GM23248 (cell line): ENCODE measurements at regions not wholly inside any gene's neighbourhood (a gene's known extent, or its start where the extent isn't known, plus 50 kb on each side); places are given as distances from the start of the nearest gene placed in this dataset.

Experiments
- DNase-seq: peaks from one replicate; pipeline ENCODE4 v3.0.0-alpha.2; 2015
- H2AFZ ChIP-seq: fragments of 200-600 bp; sonication (generic); 2 replicates; pipeline ENCODE4 v1.6.1; 2016; ENCODE audit warnings: antibody characterized with exemption
- H3F3A ChIP-seq: fragments of 200-600 bp; sonication (generic); 2 replicates; pipeline ENCODE4 v1.6.1; 2016; ENCODE audit warnings: mild to moderate bottlenecking, antibody characterized with exemption, mixed run types; ENCODE audit not compliant: insufficient read depth
- H3K27ac ChIP-seq: fragments of 200-600 bp; sonication (generic); 2 replicates; pipeline ENCODE4 v1.5.1; 2016; ENCODE audit warnings: mild to moderate bottlenecking
- H3K27me3 ChIP-seq: fragments of 200-600 bp; sonication (generic); replicated peaks from 2 replicates; pipeline ENCODE4 v1.6.1; 2016; ENCODE audit warnings: mild to moderate bottlenecking; ENCODE audit not compliant: insufficient read depth
- H3K36me3 ChIP-seq: fragments of 200-600 bp; sonication (generic); 2 replicates; pipeline ENCODE4 v1.6.1; 2016; ENCODE audit warnings: low read depth, mild to moderate bottlenecking
- H3K4me1 ChIP-seq: fragments of 200-600 bp; sonication (generic); 2 replicates; pipeline ENCODE4 v1.6.1; 2016; ENCODE audit warnings: mild to moderate bottlenecking; ENCODE audit not compliant: insufficient read depth
- H3K4me2 ChIP-seq: fragments of 200-600 bp; sonication (generic); one replicate; pipeline ENCODE4 v1.6.1; 2016; ENCODE audit warnings: mild to moderate bottlenecking; ENCODE audit not compliant: unreplicated experiment
- H3K4me3 ChIP-seq: fragments of 200-600 bp; sonication (generic); 2 replicates; pipeline ENCODE4 v1.5.1; 2016; ENCODE audit warnings: mild to moderate bottlenecking
- H3K79me2 ChIP-seq: fragments of 200-600 bp; sonication (generic); 2 replicates; pipeline ENCODE4 v1.6.1; 2016; ENCODE audit warnings: mild to moderate bottlenecking; ENCODE audit not compliant: insufficient read depth
- H3K9ac ChIP-seq: fragments of 200-600 bp; sonication (generic); 2 replicates; pipeline ENCODE4 v1.6.1; 2016; ENCODE audit warnings: mild to moderate bottlenecking
- H3K9me2 ChIP-seq: fragments of 200-600 bp; sonication (generic); 2 replicates; pipeline ENCODE4 v1.6.1; 2016; ENCODE audit warnings: mixed run types, mild to moderate bottlenecking, moderate library complexity; ENCODE audit not compliant: insufficient read depth
- H3K9me3 ChIP-seq: fragments of 200-600 bp; sonication (generic); one replicate; pipeline ENCODE4 v1.6.1; 2017; ENCODE audit warnings: low read depth
- H4K20me1 ChIP-seq: fragments of 200-600 bp; sonication (generic); 2 replicates; pipeline ENCODE4 v1.6.0; 2016; ENCODE audit not compliant: insufficient read depth
- EZH2 ChIP-seq: fragments of 200-600 bp; sonication (generic); IDR thresholded peaks from 2 replicates; pipeline ENCODE4 v1.6.1; 2018; ENCODE audit warnings: antibody characterized with exemption, mild to moderate bottlenecking; ENCODE audit not compliant: insufficient read depth, poor library complexity, severe bottlenecking
- EZH2phosphoT487 ChIP-seq: fragments of 200-600 bp; sonication (generic); IDR thresholded peaks from 2 replicates; pipeline ENCODE4 v1.6.1; 2018; ENCODE audit warnings: antibody characterized with exemption, moderate library complexity, mild to moderate bottlenecking, low read depth; ENCODE audit not compliant: insufficient read depth
- WGBS, 2 experiments: methylation state at CpG; one replicate each; pipeline ENCODE4 v1.1.6; 2015 to 2017; ENCODE audit warnings: low lambda C conversion rate in 2 of 2, low coverage in 1 of 2; ENCODE audit errors: missing lambda C conversion rate in 2 of 2; 5-methylcytosine and 5-hydroxymethylcytosine counted together
- in situ Hi-C: fragments of 300-500 bp; cut with MboI; formaldehyde crosslinking; loops from 2 replicates; pipeline ENCODE4 v1.15.0; 2020

- DNase-seq: peak; percentile 24
- in situ Hi-C loops: no loop called here
- no peak overlapping the region for H3K4me3 ChIP-seq
- H3K79me2 ChIP-seq: no peaks in the 10 kb centered on the region
- 0 out of 2 replicates have a peak, but pooled peaks cover 10% of the 10 kb centered on the region for H3F3A ChIP-seq
- TF ChIP-seq EZH2phosphoT487 (no peak), EZH2 (no peak)
- no peaks in the 10 kb centered on the region for H4K20me1 ChIP-seq
- peaks cover 42% of the 10 kb centered on the region for H3K27me3 ChIP-seq
- H3K9ac ChIP-seq: no peak overlapping the region
- WGBS, 2 experiments: 10 to 12% methylated on average over 5 of the region's 5 CpGs
- no peaks in the 10 kb centered on the region for H3K36me3 ChIP-seq
- H3K27ac ChIP-seq: no peak overlapping the region
- H3K9me3 ChIP-seq: no peaks in the 10 kb centered on the region
- H3K9me2 ChIP-seq: no peaks in the 10 kb centered on the region
- H2AFZ ChIP-seq: no peak overlapping the region
- H3K4me1 ChIP-seq: no peaks in the 10 kb centered on the region
- no peak overlapping the region for H3K4me2 ChIP-seq
Observed at GRCh38 chr2:100703213-100703612, 116.7 kb upstream of the NPAS2 start.

- no peak overlapping the region for H3K9ac ChIP-seq
- no peaks in the 10 kb centered on the region for H3K9me2 ChIP-seq
- no peaks in the 10 kb centered on the region for H3K36me3 ChIP-seq
- 48 to 49% methylated on average over 3 of the region's 3 CpGs for WGBS, 2 experiments
- no peaks in the 10 kb centered on the region for H3K79me2 ChIP-seq
- TF ChIP-seq EZH2phosphoT487 (no peak), EZH2 (no peak)
- H2AFZ ChIP-seq: no peak overlapping the region
- no peaks in the 10 kb centered on the region for H3K9me3 ChIP-seq
- H3K4me2 ChIP-seq: no peak overlapping the region
- H3F3A ChIP-seq: 0 out of 2 replicates have a peak, but pooled peaks cover 10% of the 10 kb centered on the region
- H4K20me1 ChIP-seq: no peaks in the 10 kb centered on the region
- no peak for DNase-seq
- H3K27ac ChIP-seq: no peak overlapping the region
- no peak overlapping the region for H3K4me3 ChIP-seq
- no peaks in the 10 kb centered on the region for H3K4me1 ChIP-seq
- in situ Hi-C loops: no loop called here
- peaks cover 42% of the 10 kb centered on the region for H3K27me3 ChIP-seq
Observed at GRCh38 chr2:100703739-100704138, 116.2 kb upstream of the NPAS2 start.

GRCh38 chr2:100704156-100704555 lies 115.8 kb upstream of the NPAS2 start:
- Histone ChIP-seq H3K9me2 (no peaks in the 10 kb centered on the region), H3K36me3 (no peaks in the 10 kb centered on the region), H3K27me3 (peaks cover 42% of the 10 kb centered on the region), H2AFZ (no peak overlapping the region), H3K4me1 (no peaks in the 10 kb centered on the region), H3K9me3 (no peaks in the 10 kb centered on the region), H3K27ac (no peak overlapping the region), H3K4me2 (no peak overlapping the region), H3K4me3 (no peak overlapping the region), H3F3A (0 out of 2 replicates have a peak, but pooled peaks cover 10% of the 10 kb centered on the region), H3K9ac (no peak overlapping the region), H4K20me1 (no peaks in the 10 kb centered on the region), H3K79me2 (no peaks in the 10 kb centered on the region)
- no peak for DNase-seq
- in situ Hi-C loops: no loop called here
- 65 to 67% methylated on average over 7 of the region's 7 CpGs for WGBS, 2 experiments
- TF ChIP-seq EZH2phosphoT487 (no peak), EZH2 (no peak)

- TF ChIP-seq EZH2phosphoT487 (no peak), EZH2 (no peak)
- no peaks in the 10 kb centered on the region for H3K9me3 ChIP-seq
- no peak for DNase-seq
- H4K20me1 ChIP-seq: no peaks in the 10 kb centered on the region
- H2AFZ ChIP-seq: no peak overlapping the region
- in situ Hi-C loops: no loop called here
- H3K27ac ChIP-seq: no peak overlapping the region
- H3K9me2 ChIP-seq: no peaks in the 10 kb centered on the region
- H3K4me3 ChIP-seq: no peak overlapping the region
- peaks cover 42% of the 10 kb centered on the region for H3K27me3 ChIP-seq
- no peak overlapping the region for H3K4me2 ChIP-seq
- WGBS, 2 experiments: 72 to 75% methylated on average over 8 of the region's 8 CpGs
- 0 out of 2 replicates have a peak, but pooled peaks cover 10% of the 10 kb centered on the region for H3F3A ChIP-seq
- no peaks in the 10 kb centered on the region for H3K79me2 ChIP-seq
- H3K9ac ChIP-seq: no peak overlapping the region
- no peaks in the 10 kb centered on the region for H3K36me3 ChIP-seq
- H3K4me1 ChIP-seq: no peaks in the 10 kb centered on the region
Observed at GRCh38 chr2:100704711-100705110, 115.2 kb upstream of the NPAS2 start.
